Neural cell (in vitro differentiated cells): ENCODE measurements at regions not wholly inside any gene's neighbourhood (a gene's known extent, or its start where the extent isn't known, plus 50 kb on each side); places are given as distances from the start of the nearest gene placed in this dataset.

Experiments used
- H2AFZ ChIP-seq: fragments of 200-600, 300-800 bp; sonication (generic), shearing (Covaris generic); 2 replicates; pipeline ENCODE4 v1.6.0; 2014; ENCODE audit warnings: low read depth, mild to moderate bottlenecking, antibody characterized with exemption, low read length, moderate library complexity
- H3F3A ChIP-seq: fragments of 200-600 bp; shearing (Covaris generic); 2 replicates; pipeline ENCODE4 v1.6.1; 2016; ENCODE audit warnings: mild to moderate bottlenecking, moderate library complexity, mixed read lengths, antibody characterized with exemption, low read length; ENCODE audit not compliant: insufficient read depth, poor library complexity, severe bottlenecking
- H3K27ac ChIP-seq: fragments of 200-600, 300-800 bp; sonication (generic), shearing (Covaris generic); 2 replicates; pipeline ENCODE4 v1.5.1; 2014; ENCODE audit warnings: mild to moderate bottlenecking, low read length, moderate library complexity
- H3K27me3 ChIP-seq: fragments of 300-800, 200-600 bp; sonication (generic), shearing (Covaris generic); 2 replicates; pipeline ENCODE4 v1.6.0; 2014; ENCODE audit warnings: mild to moderate bottlenecking, low read depth, low read length, moderate library complexity; ENCODE audit not compliant: insufficient read depth
- H3K36me3 ChIP-seq: fragments of 300-800, 200-600 bp; sonication (generic), shearing (Covaris generic); 2 replicates; pipeline ENCODE4 v1.5.1; 2014; ENCODE audit warnings: mild to moderate bottlenecking, antibody characterized with exemption, low read length, moderate library complexity; ENCODE audit not compliant: insufficient read depth
- H3K4me2 ChIP-seq: fragments of 300-800, 200-600 bp; sonication (generic), shearing (Covaris generic); 2 replicates; pipeline ENCODE4 v1.6.0; 2014; ENCODE audit warnings: mild to moderate bottlenecking, low read length
- H3K4me3 ChIP-seq: fragments of 300-800, 200-600 bp; sonication (generic), shearing (Covaris generic); 2 replicates; pipeline ENCODE4 v1.5.1; 2014; ENCODE audit warnings: mild to moderate bottlenecking, low read length, moderate library complexity
- H3K79me2 ChIP-seq: fragments of 200-600 bp; shearing (Covaris generic); replicated peaks from 2 replicates; pipeline ENCODE4 v1.6.0; 2014; ENCODE audit warnings: mild to moderate bottlenecking, low read length, moderate library complexity; ENCODE audit not compliant: insufficient read depth
- H3K9ac ChIP-seq: fragments of 300-800, 200-600 bp; sonication (generic), shearing (Covaris generic); 2 replicates; pipeline ENCODE4 v1.6.1; 2016; ENCODE audit warnings: mild to moderate bottlenecking, low read length, mixed read lengths
- H3K9me2 ChIP-seq: fragments of 200-600 bp; shearing (Covaris generic); 2 replicates; pipeline ENCODE4 v1.6.1; 2016; ENCODE audit warnings: mild to moderate bottlenecking, low read length, mixed read lengths; ENCODE audit not compliant: insufficient read depth
- H3K9me3 ChIP-seq: fragments of 200-600, 300-800 bp; sonication (generic), shearing (Covaris generic); 2 replicates; pipeline ENCODE4 v1.6.1; 2016; ENCODE audit warnings: mild to moderate bottlenecking, mixed run types, low read length, moderate library complexity, mixed read lengths
- H4K20me1 ChIP-seq: fragments of 200-600 bp; shearing (Covaris generic); 2 replicates; pipeline ENCODE4 v1.6.1; 2016; ENCODE audit warnings: mild to moderate bottlenecking, mixed run types; ENCODE audit not compliant: insufficient read depth
- CTCF ChIP-seq: fragments of 450-650 bp; IDR thresholded peaks from 2 replicates; pipeline ENCODE4 v1.5.1; 2014; ENCODE audit warnings: antibody characterized with exemption, mild to moderate bottlenecking, moderate library complexity; ENCODE audit not compliant: poor library complexity, severe bottlenecking
- EP300 ChIP-seq: fragments of 450-650 bp; conservative IDR thresholded peaks from 2 replicates; pipeline ENCODE4 v1.6.1; 2014; ENCODE audit warnings: antibody characterized with exemption, mild to moderate bottlenecking, moderate library complexity; ENCODE audit not compliant: poor library complexity, severe bottlenecking
- EZH2 ChIP-seq: fragments of 200-600, 300-800 bp; shearing (Covaris generic), sonication (generic); IDR thresholded peaks from 2 replicates; pipeline ENCODE4 v1.6.1; 2014; ENCODE audit warnings: antibody characterized with exemption, low read length, borderline replicate concordance, mild to moderate bottlenecking; ENCODE audit not compliant: insufficient read depth, poor library complexity, severe bottlenecking
- MXI1 ChIP-seq: fragments of 450-650 bp; conservative IDR thresholded peaks from 2 replicates; pipeline ENCODE4 v1.6.1; 2014; ENCODE audit warnings: antibody characterized with exemption, mild to moderate bottlenecking; ENCODE audit not compliant: poor library complexity, severe bottlenecking
- POLR2AphosphoS5 ChIP-seq: IDR thresholded peaks from 2 replicates; pipeline ENCODE4 v1.6.1; 2012
- RAD21 ChIP-seq: fragments of 450-650 bp; conservative IDR thresholded peaks from 2 replicates; pipeline ENCODE4 v1.6.1; 2014; ENCODE audit warnings: antibody characterized with exemption, mild to moderate bottlenecking, moderate library complexity
- REST ChIP-seq: IDR thresholded peaks from 2 replicates; pipeline ENCODE4 v1.6.1; 2012; ENCODE audit warnings: borderline replicate concordance
- SMC3 ChIP-seq: fragments of 450-650 bp; conservative IDR thresholded peaks from 2 replicates; pipeline ENCODE4 v1.6.1; 2014; ENCODE audit warnings: antibody characterized with exemption, mild to moderate bottlenecking, moderate library complexity; ENCODE audit not compliant: poor library complexity
- TAF1 ChIP-seq: IDR thresholded peaks from 2 replicates; pipeline ENCODE4 v1.6.1; 2012; ENCODE audit warnings: low read depth

GRCh38 chr15:98438326-98438725 is 210.0 kb upstream of the IGF1R start:
- no peaks in the 10 kb centered on the region for H3K79me2 ChIP-seq
- no peak overlapping the region for H3K4me3 ChIP-seq
- no peak overlapping the region for H2AFZ ChIP-seq
- H3K36me3 ChIP-seq, result no peaks in the 10 kb centered on the region
- H3K9me3 ChIP-seq, result no peaks in the 10 kb centered on the region
- H3F3A ChIP-seq, result no peaks in the 10 kb centered on the region
- H4K20me1 ChIP-seq, result no peaks in the 10 kb centered on the region
- TF ChIP-seq EP300 (no peak), EZH2 (no peak), SMC3 (no peak), MXI1 (no peak), TAF1 (no peak), RAD21 (no peak), REST (no peak), CTCF (no peak), POLR2AphosphoS5 (no peak)
- no peaks in the 10 kb centered on the region for H3K9me2 ChIP-seq
- no peak overlapping the region for H3K9ac ChIP-seq
- no peaks in the 10 kb centered on the region for H3K27me3 ChIP-seq
- H3K27ac ChIP-seq, result no peak overlapping the region
- H3K4me2 ChIP-seq, result no peak overlapping the region

- Histone ChIP-seq H3K79me2 (no peaks in the 10 kb centered on the region), H3K27me3 (no peaks in the 10 kb centered on the region), H3K27ac (no peak overlapping the region), H4K20me1 (no peaks in the 10 kb centered on the region), H3K9ac (no peak overlapping the region), H3F3A (no peaks in the 10 kb centered on the region), H3K9me2 (no peaks in the 10 kb centered on the region), H3K9me3 (no peaks in the 10 kb centered on the region), H3K36me3 (no peaks in the 10 kb centered on the region), H3K4me2 (no peak overlapping the region), H2AFZ (no peak overlapping the region), H3K4me3 (no peak overlapping the region)
- TF ChIP-seq CTCF (no peak), EZH2 (no peak), MXI1 (no peak), REST (no peak), RAD21 (no peak), SMC3 (no peak), TAF1 (no peak), POLR2AphosphoS5 (no peak), EP300 (no peak)
These were observed 209.4 kb upstream of the IGF1R start for GRCh38 chr15:98438907-98439306.
